ENCODE measurements at regions not wholly inside any gene's neighbourhood (a gene's known extent, or its start where the extent isn't known, plus 50 kb on each side); places are given as distances from the start of the nearest gene placed in this dataset.

DNA sequence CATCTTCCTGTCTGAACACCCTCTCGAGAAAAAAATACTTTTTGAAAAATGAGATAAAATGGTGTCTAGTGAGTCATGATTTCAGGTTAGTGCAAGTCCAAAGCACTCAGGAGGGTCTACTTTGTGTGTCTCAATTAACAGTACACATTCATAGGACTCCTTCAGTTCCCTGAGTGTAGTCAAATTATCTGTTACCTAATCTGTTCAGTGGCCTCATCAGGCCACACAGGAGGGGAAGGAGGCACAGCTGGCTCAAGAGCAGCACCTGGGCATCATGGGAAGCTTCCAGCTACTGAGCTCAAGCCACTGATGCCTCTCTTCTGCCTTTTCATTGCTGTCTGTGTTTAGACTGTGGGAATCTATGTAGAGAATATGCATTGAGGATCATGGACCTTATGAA is 341.4 kb upstream of the SGO1 start:
- no peaks in the 10 kb centered on the region for H3K9me3 Mint-ChIP-seq
- H3K36me3 Mint-ChIP-seq, result no peaks in the 10 kb centered on the region
- ChIA-PET CTCF (no interaction called here), POLR2A (no interaction called here)
- TF ChIP-seq, protein P1, sequence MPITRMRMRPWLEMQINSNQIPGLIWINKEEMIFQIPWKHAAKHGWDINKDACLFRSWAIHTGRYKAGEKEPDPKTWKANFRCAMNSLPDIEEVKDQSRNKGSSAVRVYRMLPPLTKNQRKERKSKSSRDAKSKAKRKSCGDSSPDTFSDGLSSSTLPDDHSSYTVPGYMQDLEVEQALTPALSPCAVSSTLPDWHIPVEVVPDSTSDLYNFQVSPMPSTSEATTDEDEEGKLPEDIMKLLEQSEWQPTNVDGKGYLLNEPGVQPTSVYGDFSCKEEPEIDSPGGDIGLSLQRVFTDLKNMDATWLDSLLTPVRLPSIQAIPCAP (CRISPR knock-in tag; IDR thresholded peaks at IDR 0.05), result no peak
- TF ChIP-seq KAT7 (CRISPR knock-in tag; IDR thresholded peaks at IDR 0.05; ENCODE audit: borderline replicate concordance) (no peak), JUN (CRISPR knock-in tag; IDR thresholded peaks at IDR 0.05) (no peak), SMAD4 (CRISPR knock-in tag; IDR thresholded peaks at IDR 0.05) (no peak), SOX15 (CRISPR knock-in tag; IDR thresholded peaks at IDR 0.05) (no peak), TEAD1 (CRISPR knock-in tag; IDR thresholded peaks at IDR 0.05) (no peak), NR1H2 (CRISPR knock-in tag; IDR thresholded peaks at IDR 0.05) (no peak), ESRRA (CRISPR knock-in tag; IDR thresholded peaks at IDR 0.05; ENCODE audit: borderline replicate concordance) (no peak), RORB (CRISPR knock-in tag; IDR thresholded peaks at IDR 0.05) (no peak), MXD4 (CRISPR knock-in tag; IDR thresholded peaks at IDR 0.05; ENCODE audit: borderline replicate concordance) (no peak), NFATC4 (CRISPR knock-in tag; IDR thresholded peaks at IDR 0.05) (no peak)
- TF ChIP-seq, protein P2, sequence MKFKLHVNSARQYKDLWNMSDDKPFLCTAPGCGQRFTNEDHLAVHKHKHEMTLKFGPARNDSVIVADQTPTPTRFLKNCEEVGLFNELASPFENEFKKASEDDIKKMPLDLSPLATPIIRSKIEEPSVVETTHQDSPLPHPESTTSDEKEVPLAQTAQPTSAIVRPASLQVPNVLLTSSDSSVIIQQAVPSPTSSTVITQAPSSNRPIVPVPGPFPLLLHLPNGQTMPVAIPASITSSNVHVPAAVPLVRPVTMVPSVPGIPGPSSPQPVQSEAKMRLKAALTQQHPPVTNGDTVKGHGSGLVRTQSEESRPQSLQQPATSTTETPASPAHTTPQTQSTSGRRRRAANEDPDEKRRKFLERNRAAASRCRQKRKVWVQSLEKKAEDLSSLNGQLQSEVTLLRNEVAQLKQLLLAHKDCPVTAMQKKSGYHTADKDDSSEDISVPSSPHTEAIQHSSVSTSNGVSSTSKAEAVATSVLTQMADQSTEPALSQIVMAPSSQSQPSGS (CRISPR knock-in tag; IDR thresholded peaks at IDR 0.05; ENCODE audit: borderline replicate concordance, low read depth), result no peak
- TF ChIP-seq, protein P3, sequence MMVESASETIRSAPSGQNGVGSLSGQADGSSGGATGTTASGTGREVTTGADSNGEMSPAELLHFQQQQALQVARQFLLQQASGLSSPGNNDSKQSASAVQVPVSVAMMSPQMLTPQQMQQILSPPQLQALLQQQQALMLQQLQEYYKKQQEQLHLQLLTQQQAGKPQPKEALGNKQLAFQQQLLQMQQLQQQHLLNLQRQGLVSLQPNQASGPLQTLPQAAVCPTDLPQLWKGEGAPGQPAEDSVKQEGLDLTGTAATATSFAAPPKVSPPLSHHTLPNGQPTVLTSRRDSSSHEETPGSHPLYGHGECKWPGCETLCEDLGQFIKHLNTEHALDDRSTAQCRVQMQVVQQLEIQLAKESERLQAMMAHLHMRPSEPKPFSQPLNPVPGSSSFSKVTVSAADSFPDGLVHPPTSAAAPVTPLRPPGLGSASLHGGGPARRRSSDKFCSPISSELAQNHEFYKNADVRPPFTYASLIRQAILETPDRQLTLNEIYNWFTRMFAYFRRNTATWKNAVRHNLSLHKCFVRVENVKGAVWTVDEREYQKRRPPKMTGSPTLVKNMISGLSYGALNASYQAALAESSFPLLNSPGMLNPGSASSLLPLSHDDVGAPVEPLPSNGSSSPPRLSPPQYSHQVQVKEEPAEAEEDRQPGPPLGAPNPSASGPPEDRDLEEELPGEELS (CRISPR knock-in tag; IDR thresholded peaks at IDR 0.05), result no peak
- TF ChIP-seq, protein P4, sequence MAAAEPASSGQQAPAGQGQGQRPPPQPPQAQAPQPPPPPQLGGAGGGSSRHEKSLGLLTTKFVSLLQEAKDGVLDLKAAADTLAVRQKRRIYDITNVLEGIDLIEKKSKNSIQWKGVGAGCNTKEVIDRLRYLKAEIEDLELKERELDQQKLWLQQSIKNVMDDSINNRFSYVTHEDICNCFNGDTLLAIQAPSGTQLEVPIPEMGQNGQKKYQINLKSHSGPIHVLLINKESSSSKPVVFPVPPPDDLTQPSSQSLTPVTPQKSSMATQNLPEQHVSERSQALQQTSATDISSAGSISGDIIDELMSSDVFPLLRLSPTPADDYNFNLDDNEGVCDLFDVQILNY (CRISPR knock-in tag; IDR thresholded peaks at IDR 0.05), result no peak
- TF ChIP-seq, protein P5, sequence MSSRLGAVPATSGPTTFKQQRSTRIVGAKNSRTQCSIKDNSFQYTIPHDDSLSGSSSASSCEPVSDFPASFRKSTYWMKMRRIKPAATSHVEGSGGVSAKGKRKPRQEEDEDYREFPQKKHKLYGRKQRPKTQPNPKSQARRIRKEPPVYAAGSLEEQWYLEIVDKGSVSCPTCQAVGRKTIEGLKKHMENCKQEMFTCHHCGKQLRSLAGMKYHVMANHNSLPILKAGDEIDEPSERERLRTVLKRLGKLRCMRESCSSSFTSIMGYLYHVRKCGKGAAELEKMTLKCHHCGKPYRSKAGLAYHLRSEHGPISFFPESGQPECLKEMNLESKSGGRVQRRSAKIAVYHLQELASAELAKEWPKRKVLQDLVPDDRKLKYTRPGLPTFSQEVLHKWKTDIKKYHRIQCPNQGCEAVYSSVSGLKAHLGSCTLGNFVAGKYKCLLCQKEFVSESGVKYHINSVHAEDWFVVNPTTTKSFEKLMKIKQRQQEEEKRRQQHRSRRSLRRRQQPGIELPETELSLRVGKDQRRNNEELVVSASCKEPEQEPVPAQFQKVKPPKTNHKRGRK (CRISPR knock-in tag; IDR thresholded peaks at IDR 0.05; ENCODE audit: borderline replicate concordance), result no peak
- TF ChIP-seq, protein P6, sequence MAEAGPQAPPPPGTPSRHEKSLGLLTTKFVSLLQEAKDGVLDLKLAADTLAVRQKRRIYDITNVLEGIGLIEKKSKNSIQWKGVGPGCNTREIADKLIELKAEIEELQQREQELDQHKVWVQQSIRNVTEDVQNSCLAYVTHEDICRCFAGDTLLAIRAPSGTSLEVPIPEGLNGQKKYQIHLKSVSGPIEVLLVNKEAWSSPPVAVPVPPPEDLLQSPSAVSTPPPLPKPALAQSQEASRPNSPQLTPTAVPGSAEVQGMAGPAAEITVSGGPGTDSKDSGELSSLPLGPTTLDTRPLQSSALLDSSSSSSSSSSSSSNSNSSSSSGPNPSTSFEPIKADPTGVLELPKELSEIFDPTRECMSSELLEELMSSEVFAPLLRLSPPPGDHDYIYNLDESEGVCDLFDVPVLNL (CRISPR knock-in tag; IDR thresholded peaks at IDR 0.05; ENCODE audit: borderline replicate concordance, low read depth), result no peak
- H3K4me3 Mint-ChIP-seq, result no peak overlapping the region
- no peaks in the 10 kb centered on the region for H3K4me1 Mint-ChIP-seq
- DNase-seq (ENCODE audit: low spot score) (no peak), ATAC-seq (no peak)
- H3K27me3 Mint-ChIP-seq (ENCODE audit: low read depth), result no peaks in the 10 kb centered on the region
- no peak overlapping the region for H3K27ac Mint-ChIP-seq

DNA sequence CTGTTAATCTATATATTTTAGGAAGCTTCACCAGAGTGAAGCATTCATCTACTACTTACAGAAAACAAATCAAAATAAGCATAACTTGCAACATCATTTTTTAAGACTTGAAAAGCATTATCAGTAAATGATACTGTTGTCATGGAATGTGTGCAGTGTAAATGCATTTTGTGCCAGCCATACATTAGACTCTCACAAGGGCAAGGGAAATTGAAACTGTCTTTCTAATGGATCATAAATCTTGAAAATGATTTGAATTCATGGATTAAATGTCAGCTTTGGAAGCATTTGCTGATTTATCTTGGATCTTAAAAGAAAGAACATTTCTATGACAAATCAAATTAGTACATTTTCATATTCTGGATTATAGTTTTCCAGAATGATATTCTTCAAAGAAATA is 338.3 kb upstream of the SGO1 start:
- Mint-ChIP-seq H3K27me3 (ENCODE audit: low read depth) (no peaks in the 10 kb centered on the region), H3K4me1 (no peaks in the 10 kb centered on the region), H3K4me3 (no peak overlapping the region), H3K27ac (no peak overlapping the region), H3K36me3 (no peaks in the 10 kb centered on the region), H3K9me3 (peaks cover 6% of the 10 kb centered on the region)
- POLR2A ChIA-PET, result no interaction called here
- DNase-seq (ENCODE audit: low spot score), result no peak
- CTCF ChIA-PET, result no interaction called here
- ATAC-seq, result no peak
- TF ChIP-seq GABPB1 (CRISPR knock-in tag; IDR thresholded peaks at IDR 0.05) (no peak), MYBL2 (CRISPR knock-in tag; IDR thresholded peaks at IDR 0.05) (no peak)
- TF ChIP-seq, protein P7, sequence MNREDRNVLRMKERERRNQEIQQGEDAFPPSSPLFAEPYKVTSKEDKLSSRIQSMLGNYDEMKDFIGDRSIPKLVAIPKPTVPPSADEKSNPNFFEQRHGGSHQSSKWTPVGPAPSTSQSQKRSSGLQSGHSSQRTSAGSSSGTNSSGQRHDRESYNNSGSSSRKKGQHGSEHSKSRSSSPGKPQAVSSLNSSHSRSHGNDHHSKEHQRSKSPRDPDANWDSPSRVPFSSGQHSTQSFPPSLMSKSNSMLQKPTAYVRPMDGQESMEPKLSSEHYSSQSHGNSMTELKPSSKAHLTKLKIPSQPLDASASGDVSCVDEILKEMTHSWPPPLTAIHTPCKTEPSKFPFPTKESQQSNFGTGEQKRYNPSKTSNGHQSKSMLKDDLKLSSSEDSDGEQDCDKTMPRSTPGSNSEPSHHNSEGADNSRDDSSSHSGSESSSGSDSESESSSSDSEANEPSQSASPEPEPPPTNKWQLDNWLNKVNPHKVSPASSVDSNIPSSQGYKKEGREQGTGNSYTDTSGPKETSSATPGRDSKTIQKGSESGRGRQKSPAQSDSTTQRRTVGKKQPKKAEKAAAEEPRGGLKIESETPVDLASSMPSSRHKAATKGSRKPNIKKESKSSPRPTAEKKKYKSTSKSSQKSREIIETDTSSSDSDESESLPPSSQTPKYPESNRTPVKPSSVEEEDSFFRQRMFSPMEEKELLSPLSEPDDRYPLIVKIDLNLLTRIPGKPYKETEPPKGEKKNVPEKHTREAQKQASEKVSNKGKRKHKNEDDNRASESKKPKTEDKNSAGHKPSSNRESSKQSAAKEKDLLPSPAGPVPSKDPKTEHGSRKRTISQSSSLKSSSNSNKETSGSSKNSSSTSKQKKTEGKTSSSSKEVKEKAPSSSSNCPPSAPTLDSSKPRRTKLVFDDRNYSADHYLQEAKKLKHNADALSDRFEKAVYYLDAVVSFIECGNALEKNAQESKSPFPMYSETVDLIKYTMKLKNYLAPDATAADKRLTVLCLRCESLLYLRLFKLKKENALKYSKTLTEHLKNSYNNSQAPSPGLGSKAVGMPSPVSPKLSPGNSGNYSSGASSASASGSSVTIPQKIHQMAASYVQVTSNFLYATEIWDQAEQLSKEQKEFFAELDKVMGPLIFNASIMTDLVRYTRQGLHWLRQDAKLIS (CRISPR knock-in tag; IDR thresholded peaks at IDR 0.05; ENCODE audit: borderline replicate concordance), result no peak
- TF ChIP-seq, protein P8, sequence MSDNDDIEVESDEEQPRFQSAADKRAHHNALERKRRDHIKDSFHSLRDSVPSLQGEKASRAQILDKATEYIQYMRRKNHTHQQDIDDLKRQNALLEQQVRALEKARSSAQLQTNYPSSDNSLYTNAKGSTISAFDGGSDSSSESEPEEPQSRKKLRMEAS (CRISPR knock-in tag; IDR thresholded peaks at IDR 0.05), result no peak
- TF ChIP-seq, protein P3 (CRISPR knock-in tag; IDR thresholded peaks at IDR 0.05), result no peak
